Mesenchymal stem cell (in vitro differentiated cells and primary cell): ENCODE measurements at regions not wholly inside any gene's neighbourhood (a gene's known extent, or its start where the extent isn't known, plus 50 kb on each side); places are given as distances from the start of the nearest gene placed in this dataset.

ENCODE experiments used
- DNase-seq: peaks from one replicate; pipeline ENCODE4 v3.0.0-alpha.2; 2013
- H2AFZ ChIP-seq: one replicate; pipeline ENCODE4 v1.6.1; 2013; ENCODE audit warnings: low read depth, mild to moderate bottlenecking, control low read depth, inconsistent platforms, low read length, moderate library complexity
- H2AK5ac ChIP-seq: 2 replicates; pipeline ENCODE4 v1.6.1; 2013; ENCODE audit warnings: low read length, moderate library complexity, mild to moderate bottlenecking, inconsistent platforms; ENCODE audit not compliant: severe bottlenecking
- H2BK120ac ChIP-seq: one replicate; pipeline ENCODE4 v1.6.1; 2013; ENCODE audit warnings: low read depth, mild to moderate bottlenecking, inconsistent platforms, low read length, moderate library complexity
- H2BK12ac ChIP-seq, 2 experiments: one replicate each; pipeline ENCODE4 v1.6.1; 2013; ENCODE audit warnings: inconsistent platforms in 2 of 2, low read length in 2 of 2, mild to moderate bottlenecking in 2 of 2, moderate library complexity in 2 of 2, control low read depth in 1 of 2
- H2BK15ac ChIP-seq: one replicate; pipeline ENCODE4 v1.6.1; 2013; ENCODE audit warnings: mild to moderate bottlenecking, low read depth, inconsistent platforms; ENCODE audit not compliant: poor library complexity, severe bottlenecking
- H2BK5ac ChIP-seq: 2 replicates; pipeline ENCODE4 v1.6.1; 2013; ENCODE audit warnings: low read depth, mild to moderate bottlenecking, low read length, control low read depth, inconsistent platforms; ENCODE audit not compliant: poor library complexity, severe bottlenecking
- H3K14ac ChIP-seq, 2 experiments: one replicate each; pipeline ENCODE4 v1.6.1; 2013; ENCODE audit warnings: inconsistent platforms in 2 of 2, low read length in 2 of 2, control low read depth in 1 of 2, mild to moderate bottlenecking in 1 of 2, moderate library complexity in 1 of 2
- H3K18ac ChIP-seq, 2 experiments: one replicate each; pipeline ENCODE4 v1.6.1; 2013; ENCODE audit warnings: inconsistent platforms in 2 of 2, low read length in 2 of 2, control low read depth in 1 of 2, low read depth in 1 of 2, mild to moderate bottlenecking in 1 of 2
- H3K23ac ChIP-seq, 2 experiments: one replicate each; pipeline ENCODE4 v1.6.1; 2013; ENCODE audit warnings: inconsistent platforms in 2 of 2, low read length in 2 of 2, mild to moderate bottlenecking in 2 of 2, moderate library complexity in 2 of 2, control low read depth in 1 of 2
- H3K27ac ChIP-seq: 2 replicates; pipeline ENCODE4 v1.5.1; 2013; ENCODE audit warnings: mild to moderate bottlenecking, moderate library complexity, low read length, control low read depth, inconsistent platforms; ENCODE audit not compliant: poor library complexity, severe bottlenecking
- H3K27me3 ChIP-seq, 2 experiments: 2 replicates each; pipeline versions ENCODE4 v1.6.1 to v1.7.0; 2013; ENCODE audit warnings: low read length in 2 of 2, mild to moderate bottlenecking in 2 of 2, moderate library complexity in 2 of 2, control low read depth in 1 of 2, inconsistent platforms in 1 of 2; ENCODE audit not compliant: control insufficient read depth in 1 of 2, insufficient read depth in 1 of 2
- H3K36me3 ChIP-seq, 2 experiments: 2 replicates each; pipeline versions ENCODE4 v1.6.1 to v1.7.0; 2013; ENCODE audit warnings: low read length in 2 of 2, control low read depth in 1 of 2, inconsistent platforms in 1 of 2, low read depth in 1 of 2, mild to moderate bottlenecking in 1 of 2; ENCODE audit not compliant: insufficient read depth in 2 of 2, control insufficient read depth in 1 of 2
- H3K4ac ChIP-seq, 2 experiments: one replicate each; pipeline ENCODE4 v1.6.1; 2013; ENCODE audit warnings: inconsistent platforms in 2 of 2, low read length in 2 of 2, mild to moderate bottlenecking in 2 of 2, moderate library complexity in 2 of 2, control low read depth in 1 of 2, low read depth in 1 of 2
- H3K4me1 ChIP-seq: 2 replicates; pipeline ENCODE4 v1.6.1; 2013; ENCODE audit warnings: low read depth, low read length, control low read depth; ENCODE audit not compliant: control insufficient read depth, insufficient read depth
- H3K4me2 ChIP-seq: 2 replicates; pipeline ENCODE4 v1.6.1; 2013; ENCODE audit warnings: low read length, mild to moderate bottlenecking, inconsistent platforms; ENCODE audit not compliant: poor library complexity, severe bottlenecking
- H3K4me3 ChIP-seq, 2 experiments: 2 replicates each; pipeline versions ENCODE4 v1.5.1 to v1.7.0; 2013; ENCODE audit warnings: low read length in 2 of 2, mild to moderate bottlenecking in 2 of 2, control low read depth in 1 of 2, low read depth in 1 of 2; ENCODE audit not compliant: insufficient read depth in 1 of 2
- H3K79me1 ChIP-seq: replicated peaks from 2 replicates; pipeline ENCODE4 v1.6.1; 2013; ENCODE audit warnings: mild to moderate bottlenecking, control low read depth, low read length, inconsistent platforms; ENCODE audit not compliant: poor library complexity, severe bottlenecking
- H3K9ac ChIP-seq: 2 replicates; pipeline ENCODE4 v1.7.0; 2013; ENCODE audit warnings: mild to moderate bottlenecking, low read length, moderate library complexity
- H3K9me3 ChIP-seq: 2 replicates; pipeline ENCODE4 v1.7.0; 2013; ENCODE audit warnings: mild to moderate bottlenecking, low read length; ENCODE audit not compliant: control insufficient read depth
- H4K8ac ChIP-seq: one replicate; pipeline ENCODE4 v1.6.1; 2013; ENCODE audit warnings: inconsistent platforms, mild to moderate bottlenecking, low read length, moderate library complexity
- H4K91ac ChIP-seq: one replicate; pipeline ENCODE4 v1.6.1; 2013; ENCODE audit warnings: mild to moderate bottlenecking, low read length, inconsistent platforms
- WGBS: methylation state at CpG from one replicate; pipeline ENCODE4 v1.1.7; 2013; ENCODE audit warnings: mixed read lengths; 5-methylcytosine and 5-hydroxymethylcytosine counted together

DNA sequence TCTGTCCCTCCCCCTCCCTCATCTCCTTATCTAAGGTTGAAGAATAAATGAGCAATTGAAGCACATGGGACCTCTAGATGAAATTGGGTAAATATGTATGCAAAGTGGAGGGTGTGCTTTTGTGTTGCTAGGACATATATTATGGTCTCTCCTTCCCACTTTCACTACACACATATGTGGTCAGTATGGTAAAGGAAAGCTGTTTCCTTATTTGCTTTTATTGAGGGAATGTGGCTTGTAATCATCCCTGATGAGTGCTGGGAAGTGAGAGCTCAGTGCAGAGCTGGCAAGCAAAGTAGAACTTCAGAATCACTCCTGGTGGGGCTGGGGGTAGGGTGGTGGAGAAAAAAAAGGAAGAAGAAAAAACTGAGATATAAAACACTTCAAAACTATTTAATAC, 189.9 kb upstream of the ATP5MC3 start:
- Histone ChIP-seq H3K27me3 (peaks cover 0 to 5% of the 10 kb centered on the region in 2 experiments), H2BK120ac (no peak overlapping the region), H3K23ac (no peak overlapping the region), H3K9me3 (no peaks in the 10 kb centered on the region), H4K91ac (no peak overlapping the region), H3K4me1 (no peaks in the 10 kb centered on the region), H3K18ac (no peak overlapping the region), H4K8ac (no peak overlapping the region), H3K27ac (no peak overlapping the region), H2AK5ac (no peak overlapping the region), H3K9ac (no peak overlapping the region), H3K4me3 (no peak overlapping the region), H3K14ac (no peak overlapping the region), H3K36me3 (no peaks in the 10 kb centered on the region), H3K79me1 (no peaks in the 10 kb centered on the region), H3K4me2 (no peak overlapping the region), H2BK5ac (no peak overlapping the region), H2BK15ac (no peak overlapping the region), H2BK12ac (no peak overlapping the region), H3K4ac (no peak overlapping the region), H2AFZ (no peak overlapping the region)
- DNase-seq: no peak

- Histone ChIP-seq H3K23ac (no peak overlapping the region), H3K27me3 (peaks cover 6 to 31% of the 10 kb centered on the region in 2 experiments), H2BK5ac (no peak overlapping the region), H4K8ac (no peak overlapping the region), H2BK15ac (no peak overlapping the region), H3K4me1 (no peaks in the 10 kb centered on the region), H3K4me3 (no peak overlapping the region), H2AFZ (no peak overlapping the region), H2AK5ac (no peak overlapping the region), H3K36me3 (no peaks in the 10 kb centered on the region), H2BK120ac (no peak overlapping the region), H2BK12ac (no peak overlapping the region), H3K79me1 (no peaks in the 10 kb centered on the region), H3K27ac (no peak overlapping the region), H3K9me3 (no peaks in the 10 kb centered on the region), H3K18ac (no peak overlapping the region), H3K4ac (no peak overlapping the region), H4K91ac (no peak overlapping the region), H3K14ac (no peak overlapping the region), H3K4me2 (no peak overlapping the region), H3K9ac (no peak overlapping the region)
- DNase-seq: peak; percentile 42
- 16% methylated on average over 5 of the region's 7 CpGs for WGBS
Observed at GRCh38 chr2:175366815-175367214, 185.3 kb upstream of the ATP5MC3 start.

GRCh38 chr2:175363699-175364098, 182.2 kb upstream of the ATP5MC3 start:
- WGBS: 88% methylated on average over 4 of the region's 5 CpGs
- Histone ChIP-seq H3K23ac (no peak overlapping the region), H2AK5ac (no peak overlapping the region), H3K4ac (no peak overlapping the region), H3K79me1 (no peaks in the 10 kb centered on the region), H2BK12ac (no peak overlapping the region), H4K8ac (no peak overlapping the region), H3K14ac (no peak overlapping the region), H3K4me2 (no peak overlapping the region), H2BK5ac (no peak overlapping the region), H2BK15ac (no peak overlapping the region), H3K9me3 (no peaks in the 10 kb centered on the region), H3K4me1 (no peaks in the 10 kb centered on the region), H3K36me3 (no peaks in the 10 kb centered on the region), H3K4me3 (no peak overlapping the region), H2AFZ (no peak overlapping the region), H4K91ac (no peak overlapping the region), H3K18ac (no peak overlapping the region), H3K27me3 (peaks cover 14 to 27% of the 10 kb centered on the region in 2 experiments), H2BK120ac (no peak overlapping the region), H3K27ac (no peak overlapping the region), H3K9ac (no peak overlapping the region)
- DNase-seq: no peak

DNA sequence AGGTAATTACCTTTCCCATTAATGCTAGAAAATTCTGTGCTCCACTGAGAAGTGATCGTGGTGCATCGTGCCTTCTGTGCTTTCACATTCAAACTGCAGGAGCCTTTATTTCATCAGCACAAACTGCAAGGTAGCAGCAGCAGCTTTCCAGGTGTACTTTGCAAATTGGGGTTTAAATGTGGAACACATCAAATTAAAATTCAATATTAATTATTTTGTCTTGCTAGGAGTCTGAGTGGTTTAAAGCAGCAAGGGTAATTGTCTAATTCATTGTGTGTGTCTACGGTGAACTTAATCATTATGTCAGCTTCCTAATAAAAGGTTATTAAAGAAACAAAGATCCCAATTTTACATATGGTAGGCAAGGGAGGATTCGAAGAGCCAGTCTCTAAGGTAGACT, 180.8 kb upstream of the ATP5MC3 start:
- H3K4me2 ChIP-seq: no peak overlapping the region
- H3K27me3 ChIP-seq: peaks cover 14 to 30% of the 10 kb centered on the region in 2 experiments
- 67% methylated on average over 3 of the region's 4 CpGs for WGBS
- no peak overlapping the region for H2BK12ac ChIP-seq
- no peak overlapping the region for H3K27ac ChIP-seq
- no peak overlapping the region for H2BK120ac ChIP-seq
- H2BK15ac ChIP-seq: no peak overlapping the region
- no peak overlapping the region for H3K18ac ChIP-seq
- H3K9ac ChIP-seq: no peak overlapping the region
- no peak overlapping the region for H4K8ac ChIP-seq
- no peaks in the 10 kb centered on the region for H3K9me3 ChIP-seq
- H2BK5ac ChIP-seq: no peak overlapping the region
- no peaks in the 10 kb centered on the region for H3K36me3 ChIP-seq
- no peak overlapping the region for H3K14ac ChIP-seq
- H3K4me1 ChIP-seq: no peaks in the 10 kb centered on the region
- DNase-seq: no peak
- no peak overlapping the region for H4K91ac ChIP-seq
- H3K79me1 ChIP-seq: no peaks in the 10 kb centered on the region
- no peak overlapping the region for H3K4ac ChIP-seq
- no peak overlapping the region for H3K4me3 ChIP-seq
- no peak overlapping the region for H2AFZ ChIP-seq
- no peak overlapping the region for H2AK5ac ChIP-seq
- no peak overlapping the region for H3K23ac ChIP-seq
